ENCODE measurements at regions not wholly inside any gene's neighbourhood (a gene's known extent, or its start where the extent isn't known, plus 50 kb on each side); places are given as distances from the start of the nearest gene placed in this dataset.

DNA sequence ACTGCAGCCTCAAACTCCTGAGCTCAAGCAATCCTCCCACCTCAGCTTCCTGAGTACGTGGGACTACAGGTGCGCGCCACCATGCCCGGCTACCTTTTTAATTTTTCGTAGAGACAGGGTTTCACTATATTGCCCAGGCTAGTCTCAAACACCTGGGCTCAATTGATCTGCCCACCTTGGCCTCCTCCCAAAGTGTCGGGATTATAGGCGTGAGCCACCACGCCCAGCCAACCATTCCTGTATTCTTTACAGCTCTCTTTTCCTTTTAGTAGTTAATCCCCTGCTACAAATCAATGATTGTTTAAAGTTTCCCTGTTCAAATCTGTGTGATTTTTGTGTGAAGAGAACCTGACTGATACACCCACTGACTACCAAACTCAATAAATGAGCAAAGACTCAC, 75.4 kb upstream of the SVIL start:
- DNase-seq (ENCODE audit: low read depth) = no peak
- TF ChIP-seq, protein P1, sequence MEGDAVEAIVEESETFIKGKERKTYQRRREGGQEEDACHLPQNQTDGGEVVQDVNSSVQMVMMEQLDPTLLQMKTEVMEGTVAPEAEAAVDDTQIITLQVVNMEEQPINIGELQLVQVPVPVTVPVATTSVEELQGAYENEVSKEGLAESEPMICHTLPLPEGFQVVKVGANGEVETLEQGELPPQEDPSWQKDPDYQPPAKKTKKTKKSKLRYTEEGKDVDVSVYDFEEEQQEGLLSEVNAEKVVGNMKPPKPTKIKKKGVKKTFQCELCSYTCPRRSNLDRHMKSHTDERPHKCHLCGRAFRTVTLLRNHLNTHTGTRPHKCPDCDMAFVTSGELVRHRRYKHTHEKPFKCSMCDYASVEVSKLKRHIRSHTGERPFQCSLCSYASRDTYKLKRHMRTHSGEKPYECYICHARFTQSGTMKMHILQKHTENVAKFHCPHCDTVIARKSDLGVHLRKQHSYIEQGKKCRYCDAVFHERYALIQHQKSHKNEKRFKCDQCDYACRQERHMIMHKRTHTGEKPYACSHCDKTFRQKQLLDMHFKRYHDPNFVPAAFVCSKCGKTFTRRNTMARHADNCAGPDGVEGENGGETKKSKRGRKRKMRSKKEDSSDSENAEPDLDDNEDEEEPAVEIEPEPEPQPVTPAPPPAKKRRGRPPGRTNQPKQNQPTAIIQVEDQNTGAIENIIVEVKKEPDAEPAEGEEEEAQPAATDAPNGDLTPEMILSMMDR (IDR thresholded peaks at IDR 0.05; ENCODE audit: insufficient read depth, low read length, poor library complexity, severe bottlenecking) = no peak

DNA sequence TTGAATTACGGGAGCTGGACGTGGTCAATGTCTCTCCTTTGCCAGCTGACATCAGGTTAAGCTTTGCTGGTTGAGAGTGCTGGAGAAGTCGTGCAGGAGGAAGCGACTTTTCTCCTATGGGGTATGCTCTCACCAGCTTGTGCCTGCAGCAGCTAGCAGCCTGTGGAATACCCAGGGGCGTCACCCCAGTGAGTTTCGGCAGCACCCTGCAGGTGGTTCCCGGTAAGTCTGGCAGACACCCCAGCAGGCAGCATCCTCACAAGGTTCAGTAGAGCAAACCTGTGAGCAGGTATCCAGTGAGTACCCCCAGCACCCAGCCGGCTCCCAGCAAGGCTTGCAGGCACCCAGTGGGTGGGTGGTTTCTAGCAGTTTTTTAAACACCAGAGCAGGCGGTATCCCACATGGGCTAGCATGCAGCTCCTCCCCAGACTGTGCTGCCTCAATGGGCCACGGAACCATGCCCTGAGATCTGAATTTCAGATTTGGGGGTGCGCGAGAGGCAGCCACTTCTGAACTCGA, 74.8 kb upstream of the SVIL start:
- Histone ChIP-seq H3K27me3 (ENCODE audit: control insufficient read depth, insufficient read depth, low read length) (no peaks in the 10 kb centered on the region), H3K36me3 (ENCODE audit: control insufficient read depth, insufficient read depth, low read length) (peaks cover 1% of the 10 kb centered on the region), H3K4me3 (ENCODE audit: low read depth, low read length) (no peak overlapping the region)
- TF ChIP-seq, protein P1 (IDR thresholded peaks at IDR 0.05; ENCODE audit: insufficient read depth, low read length, poor library complexity, severe bottlenecking) = no peak
- no peak for DNase-seq (ENCODE audit: low read depth)

More for the DNA sequence above, 75.4 kb upstream of the SVIL start:
- Histone ChIP-seq H3K36me3 (ENCODE audit: control insufficient read depth, insufficient read depth, low read length) (peaks cover 1% of the 10 kb centered on the region), H3K27me3 (ENCODE audit: control insufficient read depth, insufficient read depth, low read length) (no peaks in the 10 kb centered on the region), H3K4me3 (ENCODE audit: low read depth, low read length) (no peak overlapping the region)

DNA sequence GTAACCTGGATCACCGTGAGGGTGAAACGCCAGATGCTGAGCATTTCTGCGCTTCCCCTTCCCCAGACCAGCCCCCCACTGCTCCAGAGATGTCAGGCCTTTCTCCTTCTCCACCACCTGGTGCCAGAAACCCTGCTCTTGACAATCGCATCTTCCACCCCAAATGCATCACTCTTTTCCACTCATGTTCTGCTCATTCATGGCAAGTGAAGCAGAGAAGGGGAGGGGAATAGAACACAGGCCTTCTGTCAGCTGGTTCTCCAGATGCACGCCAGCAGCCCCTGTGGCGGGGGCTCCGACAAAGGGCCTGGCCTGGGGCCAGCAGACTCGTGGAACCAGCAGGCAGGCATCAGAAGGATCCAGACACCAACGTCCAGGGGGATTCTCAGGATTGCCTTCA, 68.5 kb upstream of the SVIL start:
- TF ChIP-seq, protein P1 (IDR thresholded peaks at IDR 0.05; ENCODE audit: insufficient read depth, low read length, poor library complexity, severe bottlenecking) = no peak
- Histone ChIP-seq H3K36me3 (ENCODE audit: control insufficient read depth, insufficient read depth, low read length) (no peaks in the 10 kb centered on the region), H3K27me3 (ENCODE audit: control insufficient read depth, insufficient read depth, low read length) (no peaks in the 10 kb centered on the region), H3K4me3 (ENCODE audit: low read depth, low read length) (no peak overlapping the region)
- no peak for DNase-seq (ENCODE audit: low read depth)

DNA sequence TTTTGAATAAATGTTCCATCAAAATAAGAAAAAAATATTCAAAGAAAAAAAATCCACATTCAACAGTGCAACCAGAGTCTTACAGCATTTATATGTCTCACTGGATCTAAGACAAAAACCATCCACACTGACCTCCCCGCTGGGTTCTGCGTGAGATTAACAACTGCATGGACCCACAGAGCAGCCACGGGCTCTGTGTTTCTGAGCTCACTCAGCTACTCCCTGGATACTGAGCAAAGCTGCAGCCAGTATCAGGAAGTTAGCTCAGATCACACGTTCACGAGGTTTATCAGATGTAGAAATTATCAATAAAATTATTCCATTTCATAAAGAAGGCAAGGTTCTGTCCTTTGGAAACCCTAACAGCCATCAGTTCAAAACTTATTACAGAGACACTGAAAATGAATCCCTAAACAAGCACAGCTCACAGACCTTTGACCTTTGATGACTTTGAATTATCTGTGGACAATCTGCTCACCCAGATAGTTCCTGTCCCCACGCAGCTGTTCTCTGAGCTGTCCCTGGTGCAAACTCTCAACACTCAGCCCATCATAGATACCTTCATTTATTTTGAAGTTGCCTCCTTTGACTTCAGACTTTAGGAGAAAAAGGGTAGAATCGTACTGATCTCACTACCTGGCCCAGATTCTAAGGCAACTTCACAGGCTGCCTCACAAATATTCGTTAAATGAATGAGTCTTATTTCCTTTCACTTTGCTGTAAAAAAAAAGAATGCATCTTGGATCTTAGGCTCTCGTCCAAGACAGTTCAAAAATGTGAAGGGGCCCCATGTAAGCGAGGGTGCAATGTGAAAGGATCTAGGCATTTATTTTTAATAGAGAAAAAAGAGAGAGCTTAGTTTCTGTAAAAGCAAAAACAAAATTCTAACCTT, 67.7 kb upstream of the SVIL start:
- TF ChIP-seq, protein P1 (IDR thresholded peaks at IDR 0.05; ENCODE audit: insufficient read depth, low read length, poor library complexity, severe bottlenecking) = no peak
- no peak overlapping the region for H3K4me3 ChIP-seq (ENCODE audit: low read depth, low read length)
- no peak for DNase-seq (ENCODE audit: low read depth)

DNA sequence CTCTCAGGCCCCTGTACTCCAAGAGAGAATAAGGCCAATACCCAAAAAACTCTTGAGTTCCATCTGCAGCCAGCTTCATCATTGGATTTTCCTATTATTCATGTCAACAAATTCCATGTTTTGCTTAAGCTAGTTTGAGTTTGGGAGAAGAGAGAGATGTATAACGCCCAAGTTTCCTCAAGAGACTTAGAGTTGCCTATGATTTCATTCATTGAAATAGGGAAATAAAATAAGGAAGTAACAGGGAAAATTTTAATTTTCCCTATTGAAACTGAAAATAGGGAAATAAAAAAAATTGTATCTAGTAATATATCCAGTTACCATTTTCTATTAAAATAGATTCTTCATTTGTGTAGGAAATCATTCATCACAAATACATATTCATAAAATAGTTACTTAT, 66.5 kb upstream of the SVIL start:
- no peaks in the 10 kb centered on the region for H3K27me3 ChIP-seq (ENCODE audit: control insufficient read depth, insufficient read depth, low read length)
- no peak overlapping the region for H3K4me3 ChIP-seq (ENCODE audit: low read depth, low read length)
- DNase-seq (ENCODE audit: low read depth) = no peak
- TF ChIP-seq, protein P1 (IDR thresholded peaks at IDR 0.05; ENCODE audit: insufficient read depth, low read length, poor library complexity, severe bottlenecking) = no peak
- H3K36me3 ChIP-seq (ENCODE audit: control insufficient read depth, insufficient read depth, low read length) = no peaks in the 10 kb centered on the region

More for the DNA sequence above, 67.7 kb upstream of the SVIL start:
- H3K36me3 ChIP-seq (ENCODE audit: control insufficient read depth, insufficient read depth, low read length) = no peaks in the 10 kb centered on the region
- no peaks in the 10 kb centered on the region for H3K27me3 ChIP-seq (ENCODE audit: control insufficient read depth, insufficient read depth, low read length)

Measured in kidney epithelial cell (primary cell).